HG03139 (cell line): ENCODE measurements at regions not wholly inside any gene's neighbourhood (a gene's known extent, or its start where the extent isn't known, plus 50 kb on each side); places are given as distances from the start of the nearest gene placed in this dataset.

Source experiments
- ATAC-seq: cut with Tn5 transposase; IDR thresholded peaks from one replicate; pipeline ENCODE4 v1.9.1; 2021; ENCODE audit not compliant: unreplicated experiment

- ATAC-seq = no peak
Observed at GRCh38 chr3:120838441-120839091, 69.4 kb upstream of the STXBP5L start.

DNA sequence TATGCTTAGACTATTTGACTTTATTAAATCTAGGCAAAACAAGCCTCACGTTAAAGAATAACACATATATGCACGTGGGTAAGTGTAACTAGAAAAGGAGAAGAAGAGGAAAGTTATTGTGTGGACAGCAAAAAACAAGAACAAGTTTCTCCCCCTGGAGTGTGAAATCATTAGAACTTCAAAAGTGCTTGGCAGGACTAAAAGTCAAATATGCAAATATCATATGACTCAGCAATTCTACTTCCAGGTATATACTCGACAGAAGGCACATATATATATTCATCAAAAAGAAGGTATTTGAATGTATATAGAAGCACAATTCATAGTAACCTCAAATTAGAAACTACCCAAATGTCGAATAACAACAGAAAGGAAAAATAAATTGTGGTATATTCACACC, 68.9 kb upstream of the STXBP5L start:
- ATAC-seq = no peak

DNA sequence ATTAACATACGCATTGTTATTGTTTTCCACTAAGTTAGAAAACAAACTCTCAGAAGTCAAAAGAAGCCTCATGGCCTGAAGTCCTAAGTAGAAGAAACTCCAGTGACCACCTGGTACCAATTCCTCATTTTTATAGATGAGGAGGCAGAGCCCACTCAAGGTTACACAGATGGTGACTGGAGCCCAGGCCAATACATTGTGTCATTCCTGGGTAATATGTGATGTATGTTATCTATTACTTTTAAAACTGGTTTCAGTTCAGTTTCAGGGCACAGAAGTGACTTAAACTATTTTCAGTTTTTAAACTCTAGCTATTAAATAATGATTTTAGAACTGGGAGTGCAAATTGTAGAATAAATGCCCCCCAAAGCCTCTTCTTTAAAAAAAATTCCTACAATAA, 66.7 kb upstream of the STXBP5L start:
- peak; percentile 87 for ATAC-seq

- ATAC-seq = no peak
Observed at GRCh38 chr3:120846073-120846472, 61.9 kb upstream of the STXBP5L start.

- ATAC-seq = no peak
Observed at GRCh38 chr3:120848503-120848902, 59.5 kb upstream of the STXBP5L start.

GRCh38 chr3:120850381-120851295, 57.4 kb upstream of the STXBP5L start:
- ATAC-seq = no peak

- no peak for ATAC-seq
Observed at GRCh38 chr3:120852412-120852811, 55.6 kb upstream of the STXBP5L start.

DNA sequence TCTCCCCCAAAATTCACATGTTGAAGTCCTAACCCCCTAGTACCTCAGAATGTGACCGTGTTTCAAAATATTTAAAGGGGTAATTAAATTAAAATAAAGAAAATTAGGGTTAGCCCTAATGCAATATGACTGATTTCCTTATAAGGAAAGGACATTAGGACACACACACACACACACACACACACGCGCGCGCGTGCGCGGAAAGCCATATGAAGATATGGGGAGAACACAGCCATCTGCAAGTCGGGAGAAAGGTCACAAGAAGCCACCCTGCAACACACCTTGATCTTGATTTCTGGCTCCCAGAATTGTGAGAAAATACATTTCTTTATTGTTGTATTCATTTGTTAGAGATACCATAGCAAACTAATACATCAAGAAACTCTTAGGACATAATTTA, 54.6 kb upstream of the STXBP5L start:
- no peak for ATAC-seq

GRCh38 chr3:120854908-120855526, 53.0 kb upstream of the STXBP5L start:
- ATAC-seq = no peak

GRCh38 chr3:120855665-120856437, 52.2 kb upstream of the STXBP5L start:
- no peak for ATAC-seq
